Lower leg skin (tissue), 4 donors: ENCODE measurements at regions not wholly inside any gene's neighbourhood (a gene's known extent, or its start where the extent isn't known, plus 50 kb on each side); places are given as distances from the start of the nearest gene placed in this dataset.

Experiments used
- DNase-seq, 2 donors: peaks; one replicate each; pipeline ENCODE4 v3.0.0-alpha.2; 2019; ENCODE audit warnings: low spot score in 2 of 2
- H3K4me3 ChIP-seq: fragments of 200-600 bp; sonication (generic); 2 replicates; pipeline ENCODE4 v1.5.1; 2017; ENCODE audit warnings: mild to moderate bottlenecking, low read depth; ENCODE audit not compliant: poor library complexity, severe bottlenecking
- CTCF ChIP-seq, 3 donors: fragments of 450-650 bp; IDR thresholded peaks; one replicate each; pipeline ENCODE4 v1.5.1; 2016; ENCODE audit warnings: antibody characterized with exemption in 3 of 3, mild to moderate bottlenecking in 3 of 3, moderate library complexity in 2 of 3
- POLR2A ChIP-seq, 2 donors: fragments of 450-650 bp; IDR thresholded peaks; one replicate each; pipeline ENCODE4 v1.6.1; 2016 to 2017; ENCODE audit warnings: antibody characterized with exemption in 2 of 2, mild to moderate bottlenecking in 1 of 2, moderate library complexity in 1 of 2
- WGBS, 2 donors: methylation state at CpG; one replicate each; pipeline ENCODE4 v1.1.5; 2018; 5-methylcytosine and 5-hydroxymethylcytosine counted together
- intact Hi-C: fragments of 100-400 bp; cut with DNase I; formaldehyde crosslinking; loops from one replicate; pipeline ENCODE4 v1.15.0; 2023; ENCODE audit warnings: low total_unique reads

GRCh38 chr6:105898286-105898685 lies 187.8 kb upstream of the PRDM1 start:
- no peak overlapping the region for H3K4me3 ChIP-seq
- TF ChIP-seq CTCF (IDR thresholded peaks at IDR 0.05): no peak
- no peak for TF ChIP-seq POLR2A (IDR thresholded peaks at IDR 0.05)
- intact Hi-C loops: no loop called here
- 76 to 92% methylated on average over 5 of the region's 5 CpGs for WGBS, 2 donors
- DNase-seq: no peak

- intact Hi-C loops: no loop called here
- no peak for DNase-seq
- 93 to 94% methylated on average over 1 of the region's 1 CpG for WGBS, 2 donors
- no peak overlapping the region for H3K4me3 ChIP-seq
- TF ChIP-seq POLR2A (IDR thresholded peaks at IDR 0.05): no peak
- TF ChIP-seq CTCF (IDR thresholded peaks at IDR 0.05): no peak
These were observed 189.0 kb upstream of the PRDM1 start for GRCh38 chr6:105897131-105897530.

GRCh38 chr6:105896821-105897095 lies 189.4 kb upstream of the PRDM1 start:
- intact Hi-C loops: no loop called here
- WGBS, 2 donors: 78 to 80% methylated on average over 3 of the region's 3 CpGs
- DNase-seq: no peak
- TF ChIP-seq POLR2A (IDR thresholded peaks at IDR 0.05) (no peak), CTCF (IDR thresholded peaks at IDR 0.05) (no peak)
- no peak overlapping the region for H3K4me3 ChIP-seq

- no peak for TF ChIP-seq CTCF (IDR thresholded peaks at IDR 0.05)
- no peak for TF ChIP-seq POLR2A (IDR thresholded peaks at IDR 0.05)
- intact Hi-C loops: no loop called here
- WGBS, 2 donors: 80 to 81% methylated on average over 12 of the region's 12 CpGs
- no peak overlapping the region for H3K4me3 ChIP-seq
- no peak for DNase-seq
These were observed 189.9 kb upstream of the PRDM1 start for GRCh38 chr6:105896052-105896820.

- H3K4me3 ChIP-seq: no peak overlapping the region
- intact Hi-C loops: no loop called here
- TF ChIP-seq CTCF (IDR thresholded peaks at IDR 0.05) (no peak), POLR2A (IDR thresholded peaks at IDR 0.05) (no peak)
- DNase-seq: no peak
- 73 to 82% methylated on average over 1 of the region's 1 CpG for WGBS, 2 donors
These were observed 191.6 kb upstream of the PRDM1 start for GRCh38 chr6:105894556-105894955.

- no peak for TF ChIP-seq POLR2A (IDR thresholded peaks at IDR 0.05)
- no peak for TF ChIP-seq CTCF (IDR thresholded peaks at IDR 0.05)
- 87 to 88% methylated on average over 7 of the region's 7 CpGs for WGBS, 2 donors
- DNase-seq: no peak
- intact Hi-C loops: no loop called here
- no peak overlapping the region for H3K4me3 ChIP-seq
These were observed 192.4 kb upstream of the PRDM1 start for GRCh38 chr6:105893741-105894140.
